Progenitor cell of endocrine pancreas (in vitro differentiated cells): ENCODE measurements at regions not wholly inside any gene's neighbourhood (a gene's known extent, or its start where the extent isn't known, plus 50 kb on each side); places are given as distances from the start of the nearest gene placed in this dataset.
A peak's percentile ranks its signal among the peaks of the same experiment; 100 is the strongest.
"Not testable (repeated sequence)": the region's sequence is repeated elsewhere in the genome, so short reads cannot be mapped to it uniquely, and the experiment has no call there.

ENCODE experiments used
- DNase-seq: peaks from one replicate; pipeline ENCODE4 v3.0.0; 2021; ENCODE audit warnings: low spot score; ENCODE audit not compliant: unreplicated experiment
- H3K27ac Mint-ChIP-seq: 2 replicates; pipeline ENCODE4 v1.8.0; 2021; ENCODE audit warnings: mild to moderate bottlenecking, moderate library complexity, mixed read lengths
- H3K27me3 Mint-ChIP-seq: 2 replicates; pipeline ENCODE4 v1.8.0; 2021; ENCODE audit warnings: mixed read lengths
- H3K36me3 Mint-ChIP-seq: 2 replicates; pipeline ENCODE4 v1.8.0; 2022; ENCODE audit warnings: mixed read lengths; ENCODE audit not compliant: insufficient read depth
- H3K4me1 Mint-ChIP-seq: 2 replicates; pipeline ENCODE4 v1.8.0; 2021; ENCODE audit warnings: low read depth, mixed read lengths
- H3K4me3 Mint-ChIP-seq: 2 replicates; pipeline ENCODE4 v1.8.0; 2021; ENCODE audit warnings: low read depth, mild to moderate bottlenecking, moderate library complexity, mixed read lengths
- H3K9me3 Mint-ChIP-seq: 2 replicates; pipeline ENCODE4 v1.8.0; 2021; ENCODE audit warnings: low read depth, mixed read lengths
- TF ChIP-seq, protein P1 (sequence below): fragments of 200-600 bp; sonication (generic); IDR thresholded peaks from one replicate; pipeline ENCODE4 v1.5.0; 2021; ENCODE audit warnings: antibody characterized with exemption, mild to moderate bottlenecking; ENCODE audit not compliant: unreplicated experiment

DNA sequence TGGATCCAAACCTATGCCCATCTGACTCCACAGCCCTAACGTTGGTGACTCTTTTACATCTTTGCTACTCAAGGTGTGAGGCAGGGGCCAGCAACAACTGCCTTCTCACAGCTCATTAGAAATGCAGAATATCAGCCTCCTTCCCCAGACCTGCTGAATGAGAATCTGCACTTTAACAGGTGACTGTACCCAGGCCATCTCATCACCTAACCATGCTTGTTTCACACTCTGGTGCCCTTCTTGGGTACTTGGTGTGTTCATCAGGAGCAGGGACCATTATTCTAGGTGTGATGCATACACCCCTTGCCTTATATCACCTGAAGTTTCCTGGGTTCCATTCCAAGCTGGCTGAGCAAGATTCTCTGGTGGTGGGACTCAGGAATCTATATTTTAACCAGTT, 196.3 kb upstream of the LMCD1 start:
- Mint-ChIP-seq H3K36me3 (no peaks in the 10 kb centered on the region), H3K4me1 (peaks cover 8% of the 10 kb centered on the region), H3K27me3 (no peaks in the 10 kb centered on the region), H3K4me3 (no peak overlapping the region), H3K27ac (no peak overlapping the region), H3K9me3 (no peaks in the 10 kb centered on the region)
- no peak for DNase-seq
- TF ChIP-seq, protein P1, sequence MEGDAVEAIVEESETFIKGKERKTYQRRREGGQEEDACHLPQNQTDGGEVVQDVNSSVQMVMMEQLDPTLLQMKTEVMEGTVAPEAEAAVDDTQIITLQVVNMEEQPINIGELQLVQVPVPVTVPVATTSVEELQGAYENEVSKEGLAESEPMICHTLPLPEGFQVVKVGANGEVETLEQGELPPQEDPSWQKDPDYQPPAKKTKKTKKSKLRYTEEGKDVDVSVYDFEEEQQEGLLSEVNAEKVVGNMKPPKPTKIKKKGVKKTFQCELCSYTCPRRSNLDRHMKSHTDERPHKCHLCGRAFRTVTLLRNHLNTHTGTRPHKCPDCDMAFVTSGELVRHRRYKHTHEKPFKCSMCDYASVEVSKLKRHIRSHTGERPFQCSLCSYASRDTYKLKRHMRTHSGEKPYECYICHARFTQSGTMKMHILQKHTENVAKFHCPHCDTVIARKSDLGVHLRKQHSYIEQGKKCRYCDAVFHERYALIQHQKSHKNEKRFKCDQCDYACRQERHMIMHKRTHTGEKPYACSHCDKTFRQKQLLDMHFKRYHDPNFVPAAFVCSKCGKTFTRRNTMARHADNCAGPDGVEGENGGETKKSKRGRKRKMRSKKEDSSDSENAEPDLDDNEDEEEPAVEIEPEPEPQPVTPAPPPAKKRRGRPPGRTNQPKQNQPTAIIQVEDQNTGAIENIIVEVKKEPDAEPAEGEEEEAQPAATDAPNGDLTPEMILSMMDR = no peak

DNA sequence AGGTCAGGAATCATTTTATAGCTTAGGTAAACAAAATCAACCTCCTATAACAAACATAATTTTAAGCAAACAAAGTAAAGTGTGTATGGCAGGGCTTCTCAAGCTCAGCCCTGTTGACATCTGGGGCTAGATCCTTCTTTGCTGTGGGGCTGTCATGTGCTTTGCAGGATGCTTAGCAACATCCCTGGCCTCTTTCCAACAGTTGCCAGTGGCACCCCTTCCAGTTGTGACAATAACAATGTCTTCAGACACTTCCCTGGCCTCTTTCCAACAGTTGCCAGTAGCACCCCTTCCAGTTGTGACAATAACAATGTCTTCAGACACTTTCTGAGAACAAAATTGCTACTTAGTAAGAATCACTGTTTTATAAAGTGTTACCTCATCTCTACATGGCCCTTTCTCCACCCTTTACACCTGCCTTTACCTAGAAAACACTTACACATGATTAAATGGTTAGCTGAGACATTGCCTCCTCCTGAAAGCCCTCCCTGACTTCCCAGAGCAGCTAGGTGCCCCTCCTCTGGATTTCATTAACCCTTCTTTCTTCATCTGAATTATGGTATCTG, 194.0 kb upstream of the LMCD1 start:
- Mint-ChIP-seq H3K36me3 (no peaks in the 10 kb centered on the region), H3K4me1 (peaks cover 23% of the 10 kb centered on the region), H3K27ac (peak overlapping the region; percentile 46), H3K27me3 (no peaks in the 10 kb centered on the region), H3K9me3 (peaks cover 6% of the 10 kb centered on the region), H3K4me3 (no peak overlapping the region)
- DNase-seq = no peak
- TF ChIP-seq, protein P1 = no peak

DNA sequence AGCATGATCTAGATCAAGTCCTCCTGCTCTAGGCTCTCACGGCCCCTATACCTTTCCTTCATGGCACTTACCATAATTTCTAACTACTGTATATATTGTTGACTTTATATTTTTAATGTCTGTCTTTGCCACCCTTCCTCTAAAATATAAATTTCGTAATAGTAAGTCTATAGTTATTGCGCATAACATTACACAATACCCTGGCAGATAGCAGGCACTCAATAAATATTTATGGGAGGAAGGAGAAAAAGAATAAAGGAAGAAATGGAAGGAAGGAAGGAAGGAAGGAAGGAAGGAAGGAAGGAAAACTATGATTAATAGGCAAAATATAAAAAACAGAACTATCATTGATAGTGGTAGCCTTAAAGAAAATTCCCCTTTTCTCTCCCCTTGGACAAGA, 190.3 kb upstream of the LMCD1 start:
- H3K36me3 Mint-ChIP-seq = no peaks in the 10 kb centered on the region
- H3K27me3 Mint-ChIP-seq = no peaks in the 10 kb centered on the region
- no peak overlapping the region for H3K27ac Mint-ChIP-seq
- TF ChIP-seq, protein P1 = no peak
- peaks cover 6% of the 10 kb centered on the region for H3K9me3 Mint-ChIP-seq
- H3K4me1 Mint-ChIP-seq = peaks cover 49% of the 10 kb centered on the region
- no peak overlapping the region for H3K4me3 Mint-ChIP-seq
- DNase-seq = no peak

DNA sequence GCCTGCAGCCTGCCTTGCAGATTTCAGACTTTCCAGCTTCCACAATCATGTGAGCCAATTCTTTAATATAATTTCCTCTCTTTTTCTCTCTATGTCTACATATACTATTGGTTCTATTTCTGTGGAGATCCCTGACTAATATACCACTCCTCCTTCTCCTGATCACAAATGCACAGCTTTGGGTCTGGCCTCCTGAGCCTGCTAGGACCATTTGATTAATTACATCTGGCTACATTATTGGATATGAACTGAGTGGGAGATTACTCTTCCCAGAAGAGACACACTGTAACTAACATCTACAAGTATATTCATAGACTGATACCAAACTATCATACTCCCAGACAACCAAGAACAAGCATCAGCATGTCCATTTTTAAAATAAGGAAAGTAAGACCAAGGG, 188.9 kb upstream of the LMCD1 start:
- Mint-ChIP-seq H3K4me1 (peaks cover 42% of the 10 kb centered on the region), H3K9me3 (peaks cover 6% of the 10 kb centered on the region), H3K4me3 (no peak overlapping the region), H3K27ac (peak overlapping the region; percentile 72), H3K36me3 (no peaks in the 10 kb centered on the region), H3K27me3 (no peaks in the 10 kb centered on the region)
- TF ChIP-seq, protein P1 = no peak
- DNase-seq = no peak

DNA sequence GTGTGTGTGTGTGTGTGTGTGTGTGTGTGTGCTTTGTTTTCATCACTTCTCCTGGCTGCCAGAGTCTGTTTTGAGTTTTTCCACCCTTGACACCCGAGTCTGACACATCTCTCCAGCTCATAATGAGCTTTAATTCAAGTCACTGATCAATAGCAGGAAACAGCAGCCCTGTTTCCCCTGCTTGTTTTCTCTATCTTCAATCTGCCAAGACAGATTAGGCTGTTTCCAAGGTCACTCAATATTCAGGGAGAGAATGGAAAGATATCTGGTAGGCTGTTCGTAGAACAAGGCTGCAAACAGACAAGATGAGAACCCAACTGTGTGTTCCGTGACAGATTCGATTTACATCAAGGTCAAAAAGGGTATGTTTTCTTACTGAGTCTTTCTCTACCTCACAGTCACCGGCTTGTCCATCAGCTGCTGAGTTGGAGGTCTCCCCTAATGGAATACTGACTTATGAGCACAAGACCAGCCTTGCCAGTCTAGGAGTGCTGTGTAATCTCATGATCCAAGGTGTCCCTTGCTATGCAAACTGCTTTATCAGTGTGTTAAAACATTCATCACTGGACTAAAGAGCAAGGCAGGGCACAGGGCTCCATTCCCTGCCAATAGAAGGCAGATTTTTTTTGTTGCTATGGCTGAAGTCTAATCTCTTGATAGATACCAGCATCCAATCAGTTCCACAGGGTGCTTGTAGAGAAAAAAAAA, 187.9 kb upstream of the LMCD1 start:
- H3K4me3 Mint-ChIP-seq = no peak overlapping the region
- H3K9me3 Mint-ChIP-seq = peaks cover 6% of the 10 kb centered on the region
- H3K27ac Mint-ChIP-seq = peak overlapping the region; percentile 81
- DNase-seq = no peak
- H3K36me3 Mint-ChIP-seq = no peaks in the 10 kb centered on the region
- TF ChIP-seq, protein P1 = no peak
- no peaks in the 10 kb centered on the region for H3K27me3 Mint-ChIP-seq
- peaks cover 42% of the 10 kb centered on the region for H3K4me1 Mint-ChIP-seq

DNA sequence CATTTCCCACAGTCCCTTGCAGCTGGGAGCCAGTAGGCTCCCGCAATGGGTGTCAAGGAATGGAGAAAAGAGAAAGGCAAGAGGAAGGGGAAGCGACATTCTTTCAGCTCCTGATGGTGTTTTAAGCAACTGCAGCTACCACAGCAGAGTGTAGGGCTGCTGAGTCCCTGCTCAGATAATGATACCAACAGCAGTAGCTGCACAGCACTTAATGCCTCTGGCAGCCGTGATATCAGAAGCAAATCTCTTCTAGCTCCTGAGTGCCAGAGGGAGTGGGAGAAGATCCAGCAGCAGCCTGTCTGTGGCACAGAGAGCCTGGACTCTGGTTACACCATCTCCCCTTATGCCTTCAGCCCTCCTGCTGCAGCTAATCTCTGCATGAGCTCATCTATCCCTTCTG, 186.1 kb upstream of the LMCD1 start:
- H3K4me1 Mint-ChIP-seq = peaks cover 42% of the 10 kb centered on the region
- H3K36me3 Mint-ChIP-seq, H3K27ac Mint-ChIP-seq, H3K4me3 Mint-ChIP-seq, H3K9me3 Mint-ChIP-seq, H3K27me3 Mint-ChIP-seq, DNase-seq: not testable (repeated sequence)
